ENCODE measurements at regions not wholly inside any gene's neighbourhood (a gene's known extent, or its start where the extent isn't known, plus 50 kb on each side); places are given as distances from the start of the nearest gene placed in this dataset.

- TF ChIP-seq CTCF (IDR thresholded peaks at IDR 0.05), result no peak
These were observed 214.6 kb upstream of the MDFIC2 start for GRCh38 chr3:70527026-70527425.

GRCh38 chr3:70519913-70520659 is 207.6 kb upstream of the MDFIC2 start:
- no peak for TF ChIP-seq CTCF (IDR thresholded peaks at IDR 0.05)

GRCh38 chr3:70519026-70519425 is 206.6 kb upstream of the MDFIC2 start:
- TF ChIP-seq CTCF (IDR thresholded peaks at IDR 0.05), result no peak

GRCh38 chr3:70518356-70518755 is 205.9 kb upstream of the MDFIC2 start:
- TF ChIP-seq CTCF (IDR thresholded peaks at IDR 0.05), result no peak

- TF ChIP-seq CTCF (IDR thresholded peaks at IDR 0.05), result no peak
These were observed 204.9 kb upstream of the MDFIC2 start for GRCh38 chr3:70517124-70517890.

GRCh38 chr3:70516076-70516475 is 203.6 kb upstream of the MDFIC2 start:
- TF ChIP-seq CTCF (IDR thresholded peaks at IDR 0.05), result no peak

GRCh38 chr3:70507486-70507885 is 195.0 kb upstream of the MDFIC2 start:
- no peak for TF ChIP-seq CTCF (IDR thresholded peaks at IDR 0.05)
